H1 (cell line): ENCODE measurements at regions not wholly inside any gene's neighbourhood (a gene's known extent, or its start where the extent isn't known, plus 50 kb on each side); places are given as distances from the start of the nearest gene placed in this dataset.

Experiments
- CTCF ChIA-PET: fragments of 300-600 bp; sonication (Branson Sonifier 250); formaldehyde crosslinking; loops from one replicate; lab custom pipeline; 2021; ENCODE audit not compliant: partially characterized antibody; lab: Charles Lee
- POLR2A ChIA-PET: fragments of 300-600 bp; sonication (Branson Sonifier 250); formaldehyde crosslinking; loops from one replicate; lab custom pipeline; 2021; ENCODE audit warnings: inconsistent platforms; ENCODE audit not compliant: partially characterized antibody; lab: Charles Lee
- DNase-seq, 2 experiments: peaks; one replicate each; pipeline versions ENCODE4 v3.0.0 to v3.0.0-alpha.2; 2010 to 2022; ENCODE audit warnings: low spot score in 2 of 2, low read depth in 1 of 2, mixed read lengths in 1 of 2
- FAIRE-seq: peaks from 2 replicates; lab custom pipeline; 2011; peaks lifted over from hg19 to GRCh38; lab: Jason Lieb, UNC
- H2AFZ ChIP-seq: 2 replicates; pipeline ENCODE4 v1.8.1; 2012; ENCODE audit warnings: low read length, inconsistent platforms
- H2AK5ac ChIP-seq: 2 replicates; pipeline ENCODE4 v1.6.1; 2013; ENCODE audit warnings: low read depth, low read length
- H2BK120ac ChIP-seq: replicated peaks from 2 replicates; pipeline ENCODE3; 2013; ENCODE audit warnings: low read depth, low read length, inconsistent platforms
- H2BK12ac ChIP-seq: 2 replicates; pipeline ENCODE4 v1.6.1; 2013; ENCODE audit warnings: low read depth, low read length
- H2BK15ac ChIP-seq: 2 replicates; pipeline ENCODE4 v1.6.1; 2013; ENCODE audit warnings: low read length
- H2BK20ac ChIP-seq: 2 replicates; pipeline ENCODE4 v1.6.1; 2013; ENCODE audit warnings: low read length
- H2BK5ac ChIP-seq: 2 replicates; pipeline ENCODE4 v1.6.1; 2013; ENCODE audit warnings: low read depth, low read length
- H3K14ac ChIP-seq: 2 replicates; pipeline ENCODE4 v1.6.1; 2013; ENCODE audit warnings: inconsistent platforms; ENCODE audit not compliant: insufficient read length
- H3K18ac ChIP-seq: 2 replicates; pipeline ENCODE4 v1.6.1; 2013; ENCODE audit warnings: low read length; ENCODE audit errors: extremely low read depth
- H3K23ac ChIP-seq: 2 replicates; pipeline ENCODE4 v1.6.1; 2013; ENCODE audit warnings: inconsistent platforms; ENCODE audit not compliant: insufficient read length
- H3K23me2 ChIP-seq: 2 replicates; pipeline ENCODE4 v1.6.1; 2013; ENCODE audit warnings: low read depth, low read length
- H3K27ac ChIP-seq: 2 replicates; pipeline ENCODE4 v1.6.1; 2011; ENCODE audit warnings: low read depth, low read length, inconsistent platforms
- H3K27me3 ChIP-seq, 4 experiments: replicated peaks in 1 of 4; 1 replicate in 1 of 4; 2 replicates in 3 of 4; pipeline versions ENCODE4 v1.6.1 to v1.8.1; 2011 to 2013; ENCODE audit warnings: low read length in 3 of 4, mild to moderate bottlenecking in 3 of 4, inconsistent platforms in 2 of 4, mixed read lengths in 2 of 4, moderate library complexity in 1 of 4; ENCODE audit not compliant: control insufficient read depth in 3 of 4, insufficient read depth in 3 of 4; ENCODE audit errors: extremely low read depth in 1 of 4
- H3K36me3 ChIP-seq, 4 experiments: 2 replicates each; pipeline versions ENCODE4 v1.6.1 to v1.8.1; 2011 to 2013; ENCODE audit warnings: mild to moderate bottlenecking in 4 of 4, low read length in 3 of 4, moderate library complexity in 2 of 4, control low read depth in 1 of 4, inconsistent platforms in 1 of 4; ENCODE audit not compliant: insufficient read depth in 4 of 4, control insufficient read depth in 2 of 4
- H3K4ac ChIP-seq: replicated peaks from 2 replicates; pipeline ENCODE3; 2013; ENCODE audit warnings: low read length, low read depth, mixed read lengths, inconsistent platforms; ENCODE audit not compliant: insufficient read length
- H3K4me1 ChIP-seq, 4 experiments: replicated peaks in 1 of 4; 1 replicate in 1 of 4; 2 replicates in 3 of 4; pipeline versions ENCODE4 v1.6.1 to v1.8.1; 2011 to 2013; ENCODE audit warnings: low read length in 3 of 4, inconsistent platforms in 2 of 4, mixed read lengths in 1 of 4; ENCODE audit not compliant: insufficient read depth in 4 of 4, control insufficient read depth in 3 of 4
- H3K4me2 ChIP-seq, 2 experiments: 2 replicates each; pipeline versions ENCODE4 v1.6.1 to v1.8.1; 2011 to 2013; ENCODE audit warnings: low read depth in 2 of 2, low read length in 2 of 2, control low read depth in 1 of 2, inconsistent platforms in 1 of 2, mild to moderate bottlenecking in 1 of 2; ENCODE audit not compliant: insufficient read depth in 1 of 2
- H3K4me3 ChIP-seq, 4 experiments: fragments of 200-600, 300-600 bp in 1 of 4; sonication (generic), shearing (Covaris generic), sonication (Bioruptor Twin) in 1 of 4; 2 replicates each; pipeline versions ENCODE4 v1.5.1 to v1.8.1; 2011 to 2016; ENCODE audit warnings: low read length in 4 of 4, low read depth in 3 of 4, control low read depth in 2 of 4, inconsistent platforms in 2 of 4, mild to moderate bottlenecking in 2 of 4, mixed read lengths in 1 of 4, moderate library complexity in 1 of 4; ENCODE audit not compliant: insufficient read depth in 2 of 4; ENCODE audit errors: extremely low read depth in 1 of 4
- H3K56ac ChIP-seq: replicated peaks from 2 replicates; pipeline ENCODE3; 2013; ENCODE audit warnings: low read depth, mild to moderate bottlenecking, mixed read lengths, low read length, inconsistent platforms; ENCODE audit not compliant: insufficient read length
- H3K79me1 ChIP-seq: 2 replicates; pipeline ENCODE4 v1.6.1; 2013; ENCODE audit warnings: low read depth, low read length, control low read depth
- H3K79me2 ChIP-seq, 2 experiments: 2 replicates each; pipeline versions ENCODE4 v1.6.1 to v1.8.1; 2012 to 2013; ENCODE audit warnings: low read length in 2 of 2, mild to moderate bottlenecking in 2 of 2, inconsistent platforms in 1 of 2; ENCODE audit not compliant: insufficient read depth in 2 of 2, control insufficient read depth in 1 of 2
- H3K9ac ChIP-seq, 4 experiments: replicated peaks in 1 of 4; 1 replicate in 1 of 4; 2 replicates in 3 of 4; pipeline versions ENCODE4 v1.6.1 to v1.8.1; 2011 to 2013; ENCODE audit warnings: low read depth in 3 of 4, low read length in 3 of 4, control low read depth in 2 of 4, mild to moderate bottlenecking in 2 of 4, moderate library complexity in 2 of 4, inconsistent platforms in 1 of 4; ENCODE audit errors: extremely low read depth in 1 of 4
- H3K9me3 ChIP-seq, 2 experiments: 2 replicates each; pipeline versions ENCODE4 v1.6.1 to v1.8.1; 2012 to 2013; ENCODE audit warnings: mild to moderate bottlenecking in 2 of 2, moderate library complexity in 2 of 2, control low read depth in 1 of 2, inconsistent platforms in 1 of 2, low read depth in 1 of 2, low read length in 1 of 2, mixed read lengths in 1 of 2; ENCODE audit not compliant: insufficient read depth in 2 of 2
- H4K20me1 ChIP-seq, 2 experiments: replicated peaks in 1 of 2; 2 replicates each; pipeline versions ENCODE3 to v1.8.1; 2011 to 2013; ENCODE audit warnings: inconsistent platforms in 2 of 2, low read length in 2 of 2, mild to moderate bottlenecking in 1 of 2; ENCODE audit not compliant: insufficient read depth in 2 of 2, control insufficient read depth in 1 of 2
- H4K5ac ChIP-seq: 2 replicates; pipeline ENCODE4 v1.6.1; 2013; ENCODE audit warnings: low read length, low read depth, mixed read lengths, inconsistent platforms; ENCODE audit not compliant: insufficient read length
- H4K8ac ChIP-seq: 2 replicates; pipeline ENCODE4 v1.8.0; 2013; ENCODE audit warnings: mild to moderate bottlenecking, moderate library complexity, low read length, inconsistent platforms; ENCODE audit not compliant: insufficient read depth; ENCODE audit errors: extremely low read depth
- H4K91ac ChIP-seq: replicated peaks from 2 replicates; pipeline ENCODE3; 2013; ENCODE audit warnings: low read length, mixed read lengths, inconsistent platforms; ENCODE audit not compliant: insufficient read length
- BACH1 ChIP-seq: IDR thresholded peaks from 2 replicates; pipeline ENCODE4 v1.6.1; 2012; ENCODE audit warnings: low read length, improper control_type of control experiment
- CBX5 ChIP-seq: fragments of 300-800, 300-1000 bp; sonication (generic); IDR thresholded peaks from 2 replicates; pipeline ENCODE4 v1.7.1; 2016; ENCODE audit warnings: antibody characterized with exemption, low read length, low read depth
- EGR1 ChIP-seq: IDR thresholded peaks from 2 replicates; pipeline ENCODE4 v1.6.1; 2011; ENCODE audit warnings: low read depth, low read length, borderline replicate concordance
- FOSL1 ChIP-seq: IDR thresholded peaks from 2 replicates; pipeline ENCODE4 v1.6.1; 2011; ENCODE audit warnings: mild to moderate bottlenecking, low read depth, low read length, moderate library complexity; ENCODE audit not compliant: insufficient read depth
- HDAC6 ChIP-seq: IDR thresholded peaks from one replicate; pipeline ENCODE4 v1.7.1; 2012; ENCODE audit warnings: low read depth, mild to moderate bottlenecking, inconsistent platforms, low read length, moderate library complexity
- JUND ChIP-seq: IDR thresholded peaks from 2 replicates; pipeline ENCODE4 v1.6.1; 2011; ENCODE audit warnings: mild to moderate bottlenecking, improper control_type of control experiment, low read length
- MAFK ChIP-seq: IDR thresholded peaks from 2 replicates; pipeline ENCODE4 v1.6.1; 2012; ENCODE audit warnings: low read depth, mild to moderate bottlenecking, improper control_type of control experiment, low read length
- PHF8 ChIP-seq: fragments of 200-600 bp; sonication (generic); conservative IDR thresholded peaks from 2 replicates; pipeline ENCODE4 v1.7.1; 2012; ENCODE audit warnings: low read depth, mild to moderate bottlenecking, inconsistent platforms, low read length, moderate library complexity
- RXRA ChIP-seq: IDR thresholded peaks from 2 replicates; pipeline ENCODE4 v1.6.1; 2011; ENCODE audit warnings: low read depth, mild to moderate bottlenecking, low read length, moderate library complexity; ENCODE audit not compliant: insufficient read depth
- SIN3A ChIP-seq, 2 experiments: IDR thresholded peaks in 1 of 2; conservative IDR thresholded peaks in 1 of 2; 2 replicates each; pipeline ENCODE4 v1.6.1; 2011 to 2012; ENCODE audit warnings: low read length in 2 of 2, improper control_type of control experiment in 1 of 2, low read depth in 1 of 2, mild to moderate bottlenecking in 1 of 2
- SIRT6 ChIP-seq: IDR thresholded peaks from one replicate; pipeline ENCODE4 v1.7.1; 2012; ENCODE audit warnings: low read length, inconsistent platforms
- SP2 ChIP-seq: IDR thresholded peaks from 2 replicates; pipeline ENCODE4 v1.6.1; 2012; ENCODE audit warnings: mild to moderate bottlenecking, low read length, inconsistent platforms
- SP4 ChIP-seq: IDR thresholded peaks from 2 replicates; pipeline ENCODE4 v1.6.1; 2012; ENCODE audit warnings: low read length, inconsistent platforms
- TEAD4 ChIP-seq: IDR thresholded peaks from 2 replicates; pipeline ENCODE4 v1.6.1; 2012; ENCODE audit warnings: low read depth, low read length, inconsistent platforms, mixed read lengths
- YY1 ChIP-seq: IDR thresholded peaks from 2 replicates; pipeline ENCODE4 v1.6.1; 2011; ENCODE audit warnings: low read depth, mild to moderate bottlenecking, low read length
- WGBS, 2 experiments: shearing (Covaris generic) in 1 of 2; methylation state at CpG; one replicate each; pipeline versions ENCODE4 v1.1.6 to v1.1.7; 2013 to 2015; ENCODE audit warnings: low lambda C conversion rate in 2 of 2, mixed read lengths in 2 of 2, inconsistent platforms in 1 of 2, low coverage in 1 of 2, missing lambda C conversion rate in 1 of 2; ENCODE audit not compliant: insufficient replicate concordance in 2 of 2, insufficient coverage in 1 of 2, insufficient read length in 1 of 2; ENCODE audit errors: extremely low coverage in 1 of 2, missing lambda C conversion rate in 1 of 2; 5-methylcytosine and 5-hydroxymethylcytosine counted together
- TF ChIP-seq, protein P1 (sequence below): IDR thresholded peaks from 2 replicates; pipeline ENCODE4 v1.6.1; 2012; ENCODE audit warnings: inconsistent platforms

DNA sequence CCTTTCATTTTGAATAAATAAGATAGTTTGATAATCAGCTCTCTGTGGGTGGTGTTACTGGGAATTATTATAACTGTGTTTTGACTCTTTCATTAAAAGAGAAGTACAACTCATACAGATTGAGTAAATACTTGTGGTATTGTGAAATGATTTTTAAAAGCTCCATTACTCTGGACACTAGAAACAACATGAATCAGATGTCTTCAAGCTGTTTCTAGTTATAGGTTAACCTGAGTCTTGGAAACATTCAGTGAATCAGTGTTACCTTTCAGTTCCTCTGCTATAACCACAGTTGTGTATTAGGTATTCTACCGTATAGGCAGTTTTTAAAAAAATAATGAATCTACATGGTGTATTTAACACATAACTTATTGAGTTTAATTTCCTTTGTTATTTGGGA, 128.4 kb upstream of the SSTR1 start:
- CTCF ChIA-PET, result interaction anchor here (1.0 to 1.9 kb wide), 2 partner anchors 129 to 175 kb away, joined by 3 to 6 read pairs; partner anchors contain the start of gene SSTR1
- Histone ChIP-seq H3K4me2 (no peak overlapping the region), H2BK5ac (no peak overlapping the region), H3K56ac (no peak overlapping the region), H4K91ac (no peak overlapping the region), H3K4ac (no peak overlapping the region), H3K23ac (no peak overlapping the region), H3K14ac (no peak overlapping the region), H3K9ac (no peak overlapping the region), H3K27ac (no peak overlapping the region), H4K5ac (no peak overlapping the region), H3K23me2 (no peaks in the 10 kb centered on the region; the same call in 1 of the 2 replicates), H2AK5ac (no peak overlapping the region), H4K8ac (no peak overlapping the region), H2BK120ac (no peak overlapping the region), H3K4me3 (no peak overlapping the region), H2BK15ac (no peak overlapping the region), H3K79me1 (no peaks in the 10 kb centered on the region), H2AFZ (no peak overlapping the region), H3K79me2 (no peaks in the 10 kb centered on the region), H3K27me3 (no peaks in the 10 kb centered on the region), H3K18ac (no peak overlapping the region), H3K4me1 (peaks cover 0 to 10% (median 3%) of the 10 kb centered on the region in 4 experiments; a peak in 3 of 7 replicates), H3K9me3 (no peaks in the 10 kb centered on the region), H2BK20ac (no peak overlapping the region), H4K20me1 (no peaks in the 10 kb centered on the region), H2BK12ac (no peak overlapping the region), H3K36me3 (no peaks in the 10 kb centered on the region)
- no peak for FAIRE-seq
- WGBS, 2 experiments, result 90% methylated on average over 1 of the region's 1 CpG; no CpG with 5 or more reads in 1 of the 2 experiments
- DNase-seq, result no peak
- POLR2A ChIA-PET, result interaction anchor here (2.6 kb wide), 1 partner anchor 109 kb away, joined by 9 read pairs; no protein-coding TSS in a partner anchor
- no peak for TF ChIP-seq SP4
- no peak for TF ChIP-seq BACH1
- no peak for TF ChIP-seq SIN3A (conservative IDR thresholded peaks at IDR 0.05 in 1 of 2, IDR thresholded peaks at IDR 0.05 in 1 of 2; ENCODE audit: low read depth in 1 of 2, low read length in 2 of 2)
- no peak for TF ChIP-seq MAFK
- no peak for TF ChIP-seq JUND
- no peak for TF ChIP-seq FOSL1
- no peak for TF ChIP-seq HDAC6
- no peak for TF ChIP-seq RXRA
- no peak for TF ChIP-seq PHF8
- no peak for TF ChIP-seq CBX5
- TF ChIP-seq SP2, result no peak
- TF ChIP-seq, protein P1, sequence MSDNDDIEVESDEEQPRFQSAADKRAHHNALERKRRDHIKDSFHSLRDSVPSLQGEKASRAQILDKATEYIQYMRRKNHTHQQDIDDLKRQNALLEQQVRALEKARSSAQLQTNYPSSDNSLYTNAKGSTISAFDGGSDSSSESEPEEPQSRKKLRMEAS, result no peak
- TF ChIP-seq YY1, result no peak
- TF ChIP-seq TEAD4, result no peak
- TF ChIP-seq SIRT6, result no peak
- TF ChIP-seq EGR1, result no peak
